ENCODE measurements at regions not wholly inside any gene's neighbourhood (a gene's known extent, or its start where the extent isn't known, plus 50 kb on each side); places are given as distances from the start of the nearest gene placed in this dataset.

DNA sequence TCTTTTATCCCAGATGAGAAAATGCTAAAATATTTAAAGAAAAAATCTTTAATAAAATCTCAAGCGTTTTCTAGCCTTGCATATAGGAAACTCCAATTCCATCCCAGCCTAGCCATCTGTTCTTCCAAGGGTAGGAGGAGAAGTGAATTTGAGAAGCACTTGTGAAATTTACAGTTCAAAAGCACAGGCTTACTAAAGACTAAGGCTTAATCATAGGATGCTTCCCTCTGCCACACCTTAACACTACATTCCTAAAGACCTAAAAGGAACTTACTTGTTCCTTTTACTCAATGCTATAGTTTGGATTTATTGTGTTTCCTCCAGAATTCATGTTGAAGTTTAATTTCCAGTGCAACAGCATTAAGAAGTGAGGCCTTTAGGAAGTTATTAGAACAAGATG is 764.8 kb upstream of the CADM2 start:
- H3K4me2 ChIP-seq (ENCODE audit: low read length) = no peak overlapping the region
- H3K18ac ChIP-seq (ENCODE audit: low read length) = no peak overlapping the region
- WGBS (ENCODE audit: extremely low coverage, insufficient coverage, low lambda C conversion rate) = no CpG with 5 or more reads among the region's 1 CpG
- H3K4me1 ChIP-seq (ENCODE audit: control insufficient read depth, low read depth, low read length) = no peaks in the 10 kb centered on the region
- H3K27ac ChIP-seq (ENCODE audit: low read depth, low read length) = no peak overlapping the region
- no peak overlapping the region for H2BK120ac ChIP-seq (ENCODE audit: low read depth, low read length)
- H3K36me3 ChIP-seq (ENCODE audit: control insufficient read depth, insufficient read depth, low read length) = no peaks in the 10 kb centered on the region
- H4K8ac ChIP-seq (ENCODE audit: low read depth, low read length) = no peak overlapping the region
- no peak overlapping the region for H3K9ac ChIP-seq (ENCODE audit: low read length)
- no peak overlapping the region for H2BK5ac ChIP-seq (ENCODE audit: low read length)
- H3K27me3 ChIP-seq (ENCODE audit: insufficient read depth, low read length, poor library complexity) = no peaks in the 10 kb centered on the region
- H3K4me3 ChIP-seq (ENCODE audit: low read length) = no peak overlapping the region
- no peak for DNase-seq
- H2BK15ac ChIP-seq (replicated peaks; ENCODE audit: low read depth) = no peak overlapping the region
- H3K79me1 ChIP-seq (ENCODE audit: low read length) = no peaks in the 10 kb centered on the region
- no peaks in the 10 kb centered on the region for H3K79me2 ChIP-seq (ENCODE audit: control insufficient read depth, insufficient read depth, low read length)
- H3K23ac ChIP-seq (ENCODE audit: low read length) = no peak overlapping the region
- H2AK5ac ChIP-seq (ENCODE audit: low read length) = no peak overlapping the region
- no peak overlapping the region for H4K5ac ChIP-seq (ENCODE audit: low read length)
- H3K4ac ChIP-seq (ENCODE audit: low read depth, low read length) = no peak overlapping the region
- H3K56ac ChIP-seq (ENCODE audit: low read length) = no peak overlapping the region

DNA sequence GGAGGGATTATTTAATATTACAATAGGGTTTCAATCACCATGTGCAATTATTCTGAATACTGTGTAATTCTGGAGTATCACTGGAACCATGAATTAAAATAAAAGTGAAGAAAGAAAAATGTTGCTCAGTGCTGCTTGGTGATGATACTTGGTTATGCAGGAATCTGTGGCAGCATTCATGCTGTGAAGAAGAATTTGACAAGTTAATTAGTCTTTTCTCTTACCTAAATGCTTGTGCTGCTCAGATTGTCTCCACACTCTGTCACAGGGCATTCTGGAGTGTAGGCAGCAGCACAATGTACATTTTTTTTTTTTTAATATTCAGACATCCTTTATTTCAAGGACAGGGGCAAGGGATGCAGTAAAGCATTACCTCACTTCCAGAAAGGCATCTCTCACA is 749.3 kb upstream of the CADM2 start:
- Histone ChIP-seq H3K4me1 (ENCODE audit: control insufficient read depth, low read depth, low read length) (no peaks in the 10 kb centered on the region), H3K27ac (ENCODE audit: low read depth, low read length) (no peak overlapping the region), H3K56ac (ENCODE audit: low read length) (no peak overlapping the region), H3K9ac (ENCODE audit: low read length) (no peak overlapping the region), H2BK15ac (replicated peaks; ENCODE audit: low read depth) (no peak overlapping the region), H3K23ac (ENCODE audit: low read length) (no peak overlapping the region), H3K4me3 (ENCODE audit: low read length) (no peak overlapping the region), H2BK5ac (ENCODE audit: low read length) (no peak overlapping the region), H3K4ac (ENCODE audit: low read depth, low read length) (no peak overlapping the region), H2AK5ac (ENCODE audit: low read length) (no peak overlapping the region), H4K5ac (ENCODE audit: low read length) (no peak overlapping the region), H3K36me3 (ENCODE audit: control insufficient read depth, insufficient read depth, low read length) (no peaks in the 10 kb centered on the region), H4K8ac (ENCODE audit: low read depth, low read length) (no peak overlapping the region), H2BK120ac (ENCODE audit: low read depth, low read length) (no peak overlapping the region), H3K27me3 (ENCODE audit: insufficient read depth, low read length, poor library complexity) (no peaks in the 10 kb centered on the region), H3K18ac (ENCODE audit: low read length) (no peak overlapping the region), H3K79me1 (ENCODE audit: low read length) (no peaks in the 10 kb centered on the region), H3K79me2 (ENCODE audit: control insufficient read depth, insufficient read depth, low read length) (no peaks in the 10 kb centered on the region), H3K4me2 (ENCODE audit: low read length) (no peak overlapping the region)
- peak; percentile 74 for DNase-seq

DNA sequence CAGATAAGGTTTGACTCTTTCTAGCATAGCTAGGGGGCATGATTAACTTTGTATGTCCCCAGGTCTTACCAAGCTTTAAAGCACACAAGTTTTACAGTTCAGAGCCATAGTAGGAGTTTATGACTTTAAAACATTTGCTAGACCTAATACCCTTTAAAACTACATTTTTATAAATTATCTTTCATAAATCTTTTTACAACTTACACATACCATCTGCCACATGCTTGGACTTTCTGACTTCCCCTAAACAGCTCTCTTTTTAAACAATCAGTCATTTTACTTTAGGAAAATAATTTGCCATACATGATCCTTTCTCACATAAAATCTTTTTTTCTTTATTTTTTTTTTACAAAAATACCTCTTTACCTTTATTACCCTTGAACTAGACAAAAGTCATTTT is 735.3 kb upstream of the CADM2 start:
- no peak overlapping the region for H3K4me2 ChIP-seq (ENCODE audit: low read length)
- H4K8ac ChIP-seq (ENCODE audit: low read depth, low read length) = no peak overlapping the region
- no peak overlapping the region for H2BK5ac ChIP-seq (ENCODE audit: low read length)
- no peak overlapping the region for H3K4ac ChIP-seq (ENCODE audit: low read depth, low read length)
- H3K79me2 ChIP-seq (ENCODE audit: control insufficient read depth, insufficient read depth, low read length) = no peaks in the 10 kb centered on the region
- H2AK5ac ChIP-seq (ENCODE audit: low read length) = no peak overlapping the region
- no peak overlapping the region for H3K18ac ChIP-seq (ENCODE audit: low read length)
- H3K9ac ChIP-seq (ENCODE audit: low read length) = no peak overlapping the region
- H3K36me3 ChIP-seq (ENCODE audit: control insufficient read depth, insufficient read depth, low read length) = no peaks in the 10 kb centered on the region
- DNase-seq = peak; percentile 36
- H3K27me3 ChIP-seq (ENCODE audit: insufficient read depth, low read length, poor library complexity) = no peaks in the 10 kb centered on the region
- H3K27ac ChIP-seq (ENCODE audit: low read depth, low read length) = no peak overlapping the region
- H3K4me1 ChIP-seq (ENCODE audit: control insufficient read depth, low read depth, low read length) = no peaks in the 10 kb centered on the region
- no peak overlapping the region for H3K23ac ChIP-seq (ENCODE audit: low read length)
- H3K79me1 ChIP-seq (ENCODE audit: low read length) = no peaks in the 10 kb centered on the region
- no peak overlapping the region for H2BK120ac ChIP-seq (ENCODE audit: low read depth, low read length)
- H4K5ac ChIP-seq (ENCODE audit: low read length) = no peak overlapping the region
- H3K56ac ChIP-seq (ENCODE audit: low read length) = no peak overlapping the region
- no peak overlapping the region for H2BK15ac ChIP-seq (replicated peaks; ENCODE audit: low read depth)
- no peak overlapping the region for H3K4me3 ChIP-seq (ENCODE audit: low read length)

DNA sequence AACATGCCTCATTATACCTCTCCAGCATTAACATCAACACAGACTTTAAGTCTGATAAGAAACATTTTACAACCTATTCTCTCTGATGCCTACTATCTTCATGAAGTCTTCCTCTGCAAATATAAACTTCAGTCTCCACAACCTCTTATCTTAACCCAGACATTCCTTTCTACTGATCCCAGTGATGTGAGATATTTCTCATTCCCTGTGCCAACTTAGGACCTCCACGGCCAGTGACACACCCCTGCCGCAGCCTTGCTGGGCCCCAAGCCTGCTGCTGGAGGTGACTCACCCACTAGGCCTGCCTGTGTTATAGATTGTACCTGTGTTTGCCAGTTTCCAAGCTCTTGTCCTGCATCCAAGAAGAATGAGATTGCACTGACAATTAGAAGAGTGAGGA is 734.5 kb upstream of the CADM2 start:
- Histone ChIP-seq H2BK15ac (replicated peaks; ENCODE audit: low read depth) (no peak overlapping the region), H2BK120ac (ENCODE audit: low read depth, low read length) (no peak overlapping the region), H3K36me3 (ENCODE audit: control insufficient read depth, insufficient read depth, low read length) (no peaks in the 10 kb centered on the region), H3K27ac (ENCODE audit: low read depth, low read length) (no peak overlapping the region), H3K4me2 (ENCODE audit: low read length) (no peak overlapping the region), H2BK5ac (ENCODE audit: low read length) (no peak overlapping the region), H2AK5ac (ENCODE audit: low read length) (no peak overlapping the region), H3K4me1 (ENCODE audit: control insufficient read depth, low read depth, low read length) (no peaks in the 10 kb centered on the region), H3K18ac (ENCODE audit: low read length) (no peak overlapping the region), H3K9ac (ENCODE audit: low read length) (no peak overlapping the region), H3K79me1 (ENCODE audit: low read length) (no peaks in the 10 kb centered on the region), H4K8ac (ENCODE audit: low read depth, low read length) (no peak overlapping the region), H3K4ac (ENCODE audit: low read depth, low read length) (no peak overlapping the region), H4K5ac (ENCODE audit: low read length) (no peak overlapping the region), H3K27me3 (ENCODE audit: insufficient read depth, low read length, poor library complexity) (no peaks in the 10 kb centered on the region), H3K4me3 (ENCODE audit: low read length) (no peak overlapping the region), H3K79me2 (ENCODE audit: control insufficient read depth, insufficient read depth, low read length) (no peaks in the 10 kb centered on the region), H3K23ac (ENCODE audit: low read length) (no peak overlapping the region), H3K56ac (ENCODE audit: low read length) (no peak overlapping the region)
- WGBS (ENCODE audit: extremely low coverage, insufficient coverage, low lambda C conversion rate) = no CpG with 5 or more reads among the region's 2 CpGs
- no peak for DNase-seq

DNA sequence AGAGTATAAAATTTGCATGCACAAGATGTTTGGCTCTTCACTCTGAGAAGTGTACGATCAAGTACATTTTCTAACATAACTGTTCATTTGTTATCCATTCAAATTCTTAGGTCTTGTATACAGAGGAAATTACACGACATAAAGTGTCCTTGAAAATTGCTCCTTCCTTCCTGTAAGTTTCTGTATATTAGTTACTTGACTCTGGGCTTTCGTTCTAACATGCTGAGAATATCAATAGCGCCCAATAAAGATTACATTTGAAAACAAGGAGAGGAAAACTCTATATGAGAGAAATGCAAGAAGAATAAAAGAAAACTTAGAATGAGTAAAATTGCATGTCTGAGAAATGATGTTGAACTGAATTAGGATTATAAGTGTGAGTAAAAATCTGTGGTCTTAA is 722.5 kb upstream of the CADM2 start:
- Histone ChIP-seq H2BK120ac (ENCODE audit: low read depth, low read length) (no peak overlapping the region), H3K4ac (ENCODE audit: low read depth, low read length) (no peak overlapping the region), H3K4me3 (ENCODE audit: low read length) (no peak overlapping the region), H4K8ac (ENCODE audit: low read depth, low read length) (no peak overlapping the region), H3K23ac (ENCODE audit: low read length) (no peak overlapping the region), H3K9ac (ENCODE audit: low read length) (no peak overlapping the region), H3K56ac (ENCODE audit: low read length) (no peak overlapping the region), H3K79me1 (ENCODE audit: low read length) (no peaks in the 10 kb centered on the region), H3K4me1 (ENCODE audit: control insufficient read depth, low read depth, low read length) (no peaks in the 10 kb centered on the region), H4K5ac (ENCODE audit: low read length) (no peak overlapping the region), H3K4me2 (ENCODE audit: low read length) (no peak overlapping the region), H3K27ac (ENCODE audit: low read depth, low read length) (no peak overlapping the region), H3K18ac (ENCODE audit: low read length) (no peak overlapping the region), H3K79me2 (ENCODE audit: control insufficient read depth, insufficient read depth, low read length) (no peaks in the 10 kb centered on the region), H2AK5ac (ENCODE audit: low read length) (no peak overlapping the region), H2BK15ac (replicated peaks; ENCODE audit: low read depth) (no peak overlapping the region), H2BK5ac (ENCODE audit: low read length) (no peak overlapping the region), H3K27me3 (ENCODE audit: insufficient read depth, low read length, poor library complexity) (no peaks in the 10 kb centered on the region), H3K36me3 (ENCODE audit: control insufficient read depth, insufficient read depth, low read length) (no peaks in the 10 kb centered on the region)
- DNase-seq = no peak
- WGBS (ENCODE audit: extremely low coverage, insufficient coverage, low lambda C conversion rate) = no CpG with 5 or more reads among the region's 4 CpGs

DNA sequence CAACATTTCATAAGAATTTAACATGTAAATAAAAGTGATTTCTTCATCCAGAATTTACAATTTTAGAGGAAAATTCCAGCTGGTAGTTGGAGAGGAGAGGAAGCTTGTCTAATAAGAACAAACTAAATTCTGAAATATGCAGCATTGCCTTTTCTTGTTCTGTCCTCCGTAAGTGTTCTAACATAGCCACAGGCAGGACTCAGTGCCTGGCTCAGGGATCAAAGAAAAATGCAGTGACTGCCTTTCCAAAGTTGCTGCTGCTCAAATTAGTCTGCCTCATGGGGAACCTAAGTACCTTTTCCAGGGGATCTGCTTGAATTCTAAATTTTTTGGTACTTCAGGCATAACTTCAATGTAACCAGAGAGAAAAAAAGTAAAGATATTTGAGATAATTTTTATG is 713.0 kb upstream of the CADM2 start:
- H3K18ac ChIP-seq (ENCODE audit: low read length) = no peak overlapping the region
- no CpG with 5 or more reads among the region's 1 CpG for WGBS (ENCODE audit: extremely low coverage, insufficient coverage, low lambda C conversion rate)

More for the DNA sequence above, 713.0 kb upstream of the CADM2 start:
- Histone ChIP-seq H3K27ac (ENCODE audit: low read depth, low read length) (no peak overlapping the region), H2BK15ac (replicated peaks; ENCODE audit: low read depth) (no peak overlapping the region), H3K23ac (ENCODE audit: low read length) (no peak overlapping the region), H3K4me2 (ENCODE audit: low read length) (no peak overlapping the region), H3K4me3 (ENCODE audit: low read length) (no peak overlapping the region), H4K8ac (ENCODE audit: low read depth, low read length) (no peak overlapping the region), H3K27me3 (ENCODE audit: insufficient read depth, low read length, poor library complexity) (no peaks in the 10 kb centered on the region), H2AK5ac (ENCODE audit: low read length) (no peak overlapping the region), H3K4me1 (ENCODE audit: control insufficient read depth, low read depth, low read length) (no peaks in the 10 kb centered on the region), H2BK5ac (ENCODE audit: low read length) (no peak overlapping the region), H3K4ac (ENCODE audit: low read depth, low read length) (no peak overlapping the region), H3K79me1 (ENCODE audit: low read length) (no peaks in the 10 kb centered on the region), H4K5ac (ENCODE audit: low read length) (no peak overlapping the region), H3K56ac (ENCODE audit: low read length) (no peak overlapping the region), H2BK120ac (ENCODE audit: low read depth, low read length) (no peak overlapping the region), H3K36me3 (ENCODE audit: control insufficient read depth, insufficient read depth, low read length) (no peaks in the 10 kb centered on the region), H3K9ac (ENCODE audit: low read length) (no peak overlapping the region), H3K79me2 (ENCODE audit: control insufficient read depth, insufficient read depth, low read length) (no peaks in the 10 kb centered on the region)
- no peak for DNase-seq

Measured in mesendoderm (in vitro differentiated cells).